NOMO-1 (cell line): ENCODE measurements at regions not wholly inside any gene's neighbourhood (a gene's known extent, or its start where the extent isn't known, plus 50 kb on each side); places are given as distances from the start of the nearest gene placed in this dataset.

Experiments used
- DNase-seq, 2 experiments: peaks; one replicate each; lab custom pipeline; 2025; ENCODE audit not compliant: unreplicated experiment in 2 of 2; lab: John Stamatoyannopoulos, UW

- no peak for DNase-seq
Measured at GRCh38 chr2:234204480-234204879, 154.0 kb downstream of the SPP2 start.

- DNase-seq = no peak
Measured at GRCh38 chr2:234203135-234203984, 152.9 kb downstream of the SPP2 start.

- DNase-seq = no peak
Measured at GRCh38 chr2:234202601-234203000, 152.1 kb downstream of the SPP2 start.

- no peak for DNase-seq
Measured at GRCh38 chr2:234199996-234200395, 149.5 kb downstream of the SPP2 start.

- DNase-seq = no peak
Measured at GRCh38 chr2:234198976-234199375, 148.5 kb downstream of the SPP2 start.

- DNase-seq = no peak
Measured at GRCh38 chr2:234195516-234195915, 145.0 kb downstream of the SPP2 start.

GRCh38 chr2:234193977-234194563 lies 143.6 kb downstream of the SPP2 start:
- DNase-seq = no peak

- no peak for DNase-seq
Measured at GRCh38 chr2:234191819-234192407, 141.4 kb downstream of the SPP2 start.

- DNase-seq = no peak
Measured at GRCh38 chr2:234189786-234190300, 139.3 kb downstream of the SPP2 start.

- DNase-seq = no peak
Measured at GRCh38 chr2:234189230-234189629, 138.7 kb downstream of the SPP2 start.

- no peak for DNase-seq
Measured at GRCh38 chr2:234187646-234188174, 137.2 kb downstream of the SPP2 start.

GRCh38 chr2:234181121-234181520 lies 130.6 kb downstream of the SPP2 start:
- DNase-seq = no peak

GRCh38 chr2:234179031-234179363 lies 128.5 kb downstream of the SPP2 start:
- DNase-seq = no peak

- no peak for DNase-seq
Measured at GRCh38 chr2:234178330-234179030, 128.0 kb downstream of the SPP2 start.

GRCh38 chr2:234175649-234176048 lies 125.1 kb downstream of the SPP2 start:
- DNase-seq = no peak

GRCh38 chr2:234174742-234175141 lies 124.2 kb downstream of the SPP2 start:
- no peak for DNase-seq

GRCh38 chr2:234172532-234172931 lies 122.0 kb downstream of the SPP2 start:
- DNase-seq = no peak

GRCh38 chr2:234172066-234172465 lies 121.6 kb downstream of the SPP2 start:
- no peak for DNase-seq

- DNase-seq = no peak
Measured at GRCh38 chr2:234171666-234172065, 121.2 kb downstream of the SPP2 start.

GRCh38 chr2:234169674-234170073 lies 119.2 kb downstream of the SPP2 start:
- no peak for DNase-seq
